K562 (cell line): ENCODE measurements at regions not wholly inside any gene's neighbourhood (a gene's known extent, or its start where the extent isn't known, plus 50 kb on each side); places are given as distances from the start of the nearest gene placed in this dataset.

ENCODE experiments used
- ATAC-seq: fragments of 200-7000 bp; cut with Tn5 transposase; 3 replicates; pipeline ENCODE4 v1.9.1; 2020; ENCODE audit warnings: moderate library complexity
- BruUV-seq: library from RNA; stranded (reverse); fragments of 400-500 nt; replicated peaks from 2 replicates; lab custom pipeline; 2021; lab: Mats Ljungman, UMichigan
- CTCF ChIA-PET: fragments of 300-600 bp; formaldehyde crosslinking; extraction: SDS; loops from one replicate; lab custom pipeline; 2021; ENCODE audit warnings: low intra/inter-chr PET ratio; lab: Yijun Ruan, JAX
- POLR2A ChIA-PET: fragments of 300-600, 350-650 bp; sonication (Branson Sonifier 250); formaldehyde crosslinking; extraction: SDS; loops from one replicate; lab custom pipeline; 2021; ENCODE audit warnings: antibody characterized with exemption, inconsistent platforms; lab: Yijun Ruan, JAX
- DNase-seq, 4 experiments: peaks; one replicate each; pipeline versions ENCODE4 v3.0.0 to v3.0.0-alpha.2; 2011 to 2018; ENCODE audit warnings: low spot score in 3 of 4, mixed read lengths in 3 of 4; ENCODE audit errors: extremely low read depth in 1 of 4
- FAIRE-seq: peaks from 2 replicates; lab custom pipeline; 2011; peaks lifted over from hg19 to GRCh38; lab: Jason Lieb, UNC
- H2AFZ ChIP-seq: 2 replicates; pipeline ENCODE4 v1.6.0; 2011; ENCODE audit warnings: low read depth, low read length, control low read depth, inconsistent platforms
- H3K27ac ChIP-seq: fragments of 200-600 bp; 3 replicates; pipeline ENCODE4 v1.8.0; 2011; ENCODE audit warnings: low read depth, mild to moderate bottlenecking, control low read depth, inconsistent platforms, low read length, moderate library complexity, mixed read lengths; ENCODE audit errors: extremely low read depth
- H3K27me3 ChIP-seq, 2 experiments: fragments of 300-600 bp in 1 of 2; 2 replicates in 1 of 2; 3 replicates in 1 of 2; pipeline versions ENCODE4 v1.6.0 to v1.8.0; 2011; ENCODE audit warnings: inconsistent platforms in 2 of 2, low read length in 2 of 2, mild to moderate bottlenecking in 1 of 2, mixed read lengths in 1 of 2, moderate library complexity in 1 of 2; ENCODE audit not compliant: control insufficient read depth in 2 of 2, insufficient read depth in 2 of 2
- H3K36me3 ChIP-seq: fragments of 300-600 bp; 3 replicates; pipeline ENCODE4 v1.8.0; 2011; ENCODE audit warnings: mild to moderate bottlenecking, low read length, inconsistent platforms; ENCODE audit not compliant: control insufficient read depth, insufficient read depth
- H3K4me1 ChIP-seq, 2 experiments: fragments of 200-600 bp in 1 of 2; replicated peaks in 1 of 2; 2 replicates in 1 of 2; 3 replicates in 1 of 2; pipeline versions ENCODE4 v1.5.1 to v1.8.0; 2011; ENCODE audit warnings: inconsistent platforms in 2 of 2, low read length in 2 of 2, mild to moderate bottlenecking in 1 of 2, mixed read lengths in 1 of 2, moderate library complexity in 1 of 2; ENCODE audit not compliant: control insufficient read depth in 2 of 2, insufficient read depth in 2 of 2
- H3K4me2 ChIP-seq: 2 replicates; pipeline ENCODE4 v1.6.1; 2011; ENCODE audit warnings: low read length, control low read depth, inconsistent platforms, mixed read lengths; ENCODE audit not compliant: insufficient read depth
- H3K4me3 ChIP-seq: fragments of 200-600 bp; sonication (generic), shearing (Covaris generic); 2 replicates; pipeline ENCODE4 v1.5.1; 2016; ENCODE audit warnings: control low read depth, inconsistent platforms
- H3K79me2 ChIP-seq: fragments of 200-600 bp; 3 replicates; pipeline ENCODE4 v1.8.0; 2011; ENCODE audit warnings: low read length, inconsistent platforms; ENCODE audit not compliant: control insufficient read depth, insufficient read depth
- H3K9ac ChIP-seq, 2 experiments: 2 replicates each; pipeline versions ENCODE4 v1.6.0 to v1.6.1; 2011; ENCODE audit warnings: low read depth in 2 of 2, low read length in 2 of 2, control low read depth in 1 of 2, inconsistent platforms in 1 of 2, mild to moderate bottlenecking in 1 of 2, mixed read lengths in 1 of 2; ENCODE audit not compliant: insufficient read depth in 1 of 2
- H3K9me1 ChIP-seq: one replicate; pipeline ENCODE4 v1.6.0; 2011; ENCODE audit warnings: inconsistent platforms, mild to moderate bottlenecking, low read length, moderate library complexity; ENCODE audit not compliant: control insufficient read depth, insufficient read depth
- H3K9me3 ChIP-seq: replicated peaks from 2 replicates; pipeline ENCODE4 v1.5.1; 2011; ENCODE audit warnings: low read depth, low read length, inconsistent platforms; ENCODE audit not compliant: control insufficient read depth, insufficient read depth
- H4K20me1 ChIP-seq: replicated peaks from 2 replicates; pipeline ENCODE4 v1.6.1; 2011; ENCODE audit warnings: low read length, inconsistent platforms, mixed read lengths; ENCODE audit not compliant: control insufficient read depth, insufficient read depth
- CHD2 ChIP-seq: IDR thresholded peaks from 2 replicates; pipeline ENCODE4 v1.6.1; 2011; ENCODE audit warnings: low read depth, low read length
- FOXA3 ChIP-seq, 2 experiments: fragments of 450-650 bp in 1 of 2; sonication (generic) in 1 of 2; formaldehyde crosslinking; IDR thresholded peaks in 1 of 2; conservative IDR thresholded peaks in 1 of 2; 2 replicates each; pipeline versions ENCODE4 v1.4.0 to v1.8.0; 2020 to 2022; ENCODE audit warnings: mild to moderate bottlenecking in 2 of 2, missing genetic modification reagents in 1 of 2
- HCFC1 ChIP-seq: IDR thresholded peaks from 2 replicates; pipeline ENCODE4 v1.6.1; 2012; ENCODE audit warnings: low read depth, low read length, improper control_type of control experiment
- HOXB6 ChIP-seq: fragments of 250-450 bp; sonication (Bioruptor Pico); IDR thresholded peaks from 2 replicates; pipeline ENCODE4 v1.5.1; 2022; ENCODE audit warnings: mild to moderate bottlenecking, borderline replicate concordance
- MCM5 ChIP-seq: fragments of 450-650 bp; IDR thresholded peaks from 2 replicates; pipeline ENCODE4 v1.6.1; 2016; ENCODE audit warnings: low read depth
- MYBL2 ChIP-seq, 2 experiments: fragments of 450-650 bp in 1 of 2; sonication (generic) in 1 of 2; formaldehyde crosslinking in 1 of 2; IDR thresholded peaks; 2 replicates each; pipeline versions ENCODE4 v1.6.1 to v1.8.1; 2017 to 2022; ENCODE audit warnings: borderline replicate concordance in 1 of 2, inconsistent platforms in 1 of 2, low read depth in 1 of 2, mild to moderate bottlenecking in 1 of 2, missing genetic modification reagents in 1 of 2, moderate library complexity in 1 of 2
- NFE2 ChIP-seq: IDR thresholded peaks from 2 replicates; pipeline ENCODE4 v1.6.1; 2014; ENCODE audit warnings: antibody characterized with exemption, low read depth
- POLR2AphosphoS5 ChIP-seq: IDR thresholded peaks from 2 replicates; pipeline ENCODE4 v1.6.1; 2011; ENCODE audit warnings: mild to moderate bottlenecking, low read depth, low read length, moderate library complexity; ENCODE audit not compliant: control insufficient read depth, insufficient read depth
- RHOXF2B ChIP-seq: fragments of 250-450 bp; sonication (Bioruptor Pico); conservative IDR thresholded peaks from 2 replicates; pipeline ENCODE4 v1.5.1; 2021
- SLC30A9 ChIP-seq: fragments of 250-450 bp; sonication (Bioruptor Pico); IDR thresholded peaks from 2 replicates; pipeline ENCODE4 v1.8.0; 2022; ENCODE audit warnings: mild to moderate bottlenecking, moderate library complexity
- TCF3 ChIP-seq: sonication (generic); formaldehyde crosslinking; IDR thresholded peaks from 2 replicates; pipeline ENCODE4 v1.4.0; 2020; ENCODE audit warnings: mild to moderate bottlenecking, missing genetic modification reagents
- ZKSCAN8 ChIP-seq: fragments of 200-800 bp; sonication (Bioruptor generic); IDR thresholded peaks from 2 replicates; pipeline ENCODE4 v1.6.1; 2016; ENCODE audit warnings: missing genetic modification characterization, missing compliant biosample characterization
- ZNF79 ChIP-seq: fragments of 250-450 bp; sonication (Bioruptor Pico); IDR thresholded peaks from 2 replicates; pipeline ENCODE4 v1.4.0; 2020; ENCODE audit warnings: low read depth, mild to moderate bottlenecking, moderate library complexity
- ZSCAN29 ChIP-seq: fragments of 450-650 bp; IDR thresholded peaks from 2 replicates; pipeline ENCODE4 v1.6.1; 2017
- WGBS: fragments of 100-300 bp; shearing (Covaris generic); methylation state at CpG from one replicate; pipeline ENCODE4 v1.1.6; 2016; ENCODE audit warnings: low coverage, mixed read lengths; ENCODE audit not compliant: insufficient coverage; ENCODE audit errors: missing lambda C conversion rate; 5-methylcytosine and 5-hydroxymethylcytosine counted together
- in situ Hi-C: fragments of 300-500 bp; cut with MboI; formaldehyde crosslinking; loops from 4 replicates; pipeline ENCODE4 v1.15.0; 2018; ENCODE audit warnings: inconsistent platforms, mixed read lengths
- intact Hi-C: fragments of 100-400 bp; cut with micrococcal nuclease; formaldehyde crosslinking; loops from 2 replicates; pipeline ENCODE4 v1.14.2; 2022
- TF ChIP-seq, protein P1 (sequence below): fragments of 450-650 bp; IDR thresholded peaks from 2 replicates; pipeline ENCODE4 v1.6.1; 2017; ENCODE audit warnings: mild to moderate bottlenecking, moderate library complexity

GRCh38 chr16:76199681-76200220, 77.5 kb upstream of the CNTNAP4 start:
- ChIA-PET CTCF (no interaction called here), POLR2A (no interaction called here)
- Histone ChIP-seq H3K79me2 (no peaks in the 10 kb centered on the region), H3K9ac (no peak overlapping the region), H3K36me3 (no peaks in the 10 kb centered on the region), H2AFZ (no peak overlapping the region), H3K4me3 (no peak overlapping the region), H3K9me1 (no peaks in the 10 kb centered on the region), H3K9me3 (no peaks in the 10 kb centered on the region), H4K20me1 (no peaks in the 10 kb centered on the region), H3K4me2 (no peak overlapping the region), H3K27ac (no peak overlapping the region), H3K27me3 (no peaks in the 10 kb centered on the region), H3K4me1 (no peaks in the 10 kb centered on the region)
- BruUV-seq: no TSS peak
- TF ChIP-seq HOXB6 (CRISPR knock-in tag) (no peak), CHD2 (no peak), MYBL2 (IDR thresholded peaks at IDR 0.05; ENCODE audit: low read depth) (no peak), MYBL2 (CRISPR knock-in tag; IDR thresholded peaks at IDR 0.05; ENCODE audit: borderline replicate concordance) (no peak), TCF3 (CRISPR knock-in tag) (no peak), RHOXF2B (no peak), MCM5 (no peak), POLR2AphosphoS5 (no peak), ZNF79 (CRISPR knock-in tag) (no peak), ZKSCAN8 (CRISPR knock-in tag) (no peak), ZSCAN29 (no peak), FOXA3 (CRISPR knock-in tag; conservative IDR thresholded peaks at IDR 0.05 in 1 of 2, IDR thresholded peaks at IDR 0.05 in 1 of 2) (no peak), HCFC1 (no peak), SLC30A9 (CRISPR knock-in tag) (no peak), NFE2 (no peak)
- TF ChIP-seq, protein P1, sequence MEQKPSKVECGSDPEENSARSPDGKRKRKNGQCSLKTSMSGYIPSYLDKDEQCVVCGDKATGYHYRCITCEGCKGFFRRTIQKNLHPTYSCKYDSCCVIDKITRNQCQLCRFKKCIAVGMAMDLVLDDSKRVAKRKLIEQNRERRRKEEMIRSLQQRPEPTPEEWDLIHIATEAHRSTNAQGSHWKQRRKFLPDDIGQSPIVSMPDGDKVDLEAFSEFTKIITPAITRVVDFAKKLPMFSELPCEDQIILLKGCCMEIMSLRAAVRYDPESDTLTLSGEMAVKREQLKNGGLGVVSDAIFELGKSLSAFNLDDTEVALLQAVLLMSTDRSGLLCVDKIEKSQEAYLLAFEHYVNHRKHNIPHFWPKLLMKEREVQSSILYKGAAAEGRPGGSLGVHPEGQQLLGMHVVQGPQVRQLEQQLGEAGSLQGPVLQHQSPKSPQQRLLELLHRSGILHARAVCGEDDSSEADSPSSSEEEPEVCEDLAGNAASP: no peak
- intact Hi-C loops: no loop called here
- ATAC-seq (no peak), DNase-seq (no peak), FAIRE-seq (no peak)
- WGBS: 3% methylated on average over 4 of the region's 4 CpGs
- in situ Hi-C loops: no loop called here
